HepG2 (cell line): ENCODE measurements at regions not wholly inside any gene's neighbourhood (a gene's known extent, or its start where the extent isn't known, plus 50 kb on each side); places are given as distances from the start of the nearest gene placed in this dataset.

Source experiments
- FOXA1 ChIP-seq, 2 experiments: fragments of 450-650 bp in 1 of 2; sonication (generic) in 1 of 2; formaldehyde crosslinking in 1 of 2; IDR thresholded peaks; 2 replicates each; pipeline versions ENCODE4 v1.4.0 to v1.6.1; 2016 to 2020; ENCODE audit warnings: missing genetic modification reagents in 1 of 2
- MYC ChIP-seq: sonication (generic); formaldehyde crosslinking; IDR thresholded peaks from 2 replicates; pipeline ENCODE4 v1.9.0; 2021; ENCODE audit warnings: missing genetic modification reagents, borderline replicate concordance
- MYNN ChIP-seq: sonication (generic); formaldehyde crosslinking; IDR thresholded peaks from 2 replicates; pipeline ENCODE4 v1.4.0; 2020; ENCODE audit warnings: mild to moderate bottlenecking, low read depth, missing genetic modification reagents
- ZFAT ChIP-seq: sonication (generic); formaldehyde crosslinking; conservative IDR thresholded peaks from 2 replicates; pipeline ENCODE4 v1.8.1; 2023; ENCODE audit warnings: missing genetic modification reagents, inconsistent platforms
- TF ChIP-seq, protein P1 (sequence below): sonication (generic); formaldehyde crosslinking; IDR thresholded peaks from 2 replicates; pipeline ENCODE4 v1.4.0; 2020; ENCODE audit warnings: mild to moderate bottlenecking, missing genetic modification reagents

DNA sequence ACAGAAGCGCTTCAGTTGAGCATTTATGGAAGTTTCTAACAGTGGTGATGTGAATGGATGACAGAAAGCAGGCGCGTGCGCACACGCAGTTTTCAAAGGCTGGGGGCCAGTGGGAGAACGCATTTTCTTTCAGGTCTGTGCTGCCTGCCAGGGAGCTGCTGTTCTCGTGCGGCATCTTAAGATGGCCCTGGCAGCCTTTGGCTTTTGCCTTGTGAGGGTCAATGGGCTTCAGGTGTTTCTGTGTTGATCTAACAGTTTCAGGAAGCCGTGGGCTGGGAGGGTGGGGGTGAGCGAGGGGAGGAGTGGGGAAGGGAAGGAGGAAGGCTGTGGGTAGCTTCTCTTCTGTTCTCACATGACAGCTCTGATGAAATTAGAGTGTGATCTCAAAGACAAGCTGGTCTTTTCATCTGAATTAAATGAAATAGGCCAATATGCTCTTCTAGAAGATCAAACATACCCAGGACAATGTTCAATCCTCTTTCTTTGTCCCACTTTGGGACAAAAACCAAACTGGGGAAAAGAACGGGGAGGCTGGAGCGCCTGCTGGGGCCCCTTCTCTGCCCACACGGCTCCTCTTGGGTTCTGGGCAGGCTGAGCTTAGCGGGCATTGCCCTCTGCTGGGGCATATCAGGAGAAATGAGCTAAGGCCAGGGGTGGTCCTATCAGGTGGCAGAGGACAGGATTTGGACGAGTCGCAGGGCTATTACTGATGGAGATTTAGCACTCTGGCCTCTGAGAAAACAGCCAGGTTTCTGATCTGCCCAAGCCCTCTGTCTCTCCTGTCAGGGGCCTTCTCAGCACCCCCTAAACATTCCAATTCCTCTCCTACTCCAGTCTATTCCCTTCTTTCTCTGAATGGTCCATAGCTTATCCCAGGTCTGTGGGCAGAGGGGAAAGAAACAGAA lies 126.2 kb upstream of the LGALSL start:
- TF ChIP-seq MYNN (CRISPR knock-in tag) (no peak), MYC (no peak), ZFAT (CRISPR knock-in tag) (no peak), FOXA1 (IDR thresholded peaks at IDR 0.05) (no peak), FOXA1 (CRISPR knock-in tag; IDR thresholded peaks at IDR 0.05) (no peak)
- TF ChIP-seq, protein P1, sequence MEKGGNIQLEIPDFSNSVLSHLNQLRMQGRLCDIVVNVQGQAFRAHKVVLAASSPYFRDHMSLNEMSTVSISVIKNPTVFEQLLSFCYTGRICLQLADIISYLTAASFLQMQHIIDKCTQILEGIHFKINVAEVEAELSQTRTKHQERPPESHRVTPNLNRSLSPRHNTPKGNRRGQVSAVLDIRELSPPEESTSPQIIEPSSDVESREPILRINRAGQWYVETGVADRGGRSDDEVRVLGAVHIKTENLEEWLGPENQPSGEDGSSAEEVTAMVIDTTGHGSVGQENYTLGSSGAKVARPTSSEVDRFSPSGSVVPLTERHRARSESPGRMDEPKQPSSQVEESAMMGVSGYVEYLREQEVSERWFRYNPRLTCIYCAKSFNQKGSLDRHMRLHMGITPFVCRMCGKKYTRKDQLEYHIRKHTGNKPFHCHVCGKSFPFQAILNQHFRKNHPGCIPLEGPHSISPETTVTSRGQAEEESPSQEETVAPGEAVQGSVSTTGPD (CRISPR knock-in tag), result no peak
